HepG2 (cell line): ENCODE measurements at regions not wholly inside any gene's neighbourhood (a gene's known extent, or its start where the extent isn't known, plus 50 kb on each side); places are given as distances from the start of the nearest gene placed in this dataset.
A peak's percentile ranks its signal among the peaks of the same experiment; 100 is the strongest.

Experiments used
- ATAC-seq: fragments of 200-7000 bp; cut with Tn5 transposase; 3 replicates; pipeline ENCODE4 v1.9.1; 2020; ENCODE audit warnings: mild to moderate bottlenecking, moderate library complexity
- BruUV-seq: library from RNA; stranded (reverse); fragments of 400-500 nt; replicated peaks from 2 replicates; lab custom pipeline; 2021; lab: Mats Ljungman, UMichigan
- CTCF ChIA-PET: fragments of 300-600 bp; formaldehyde crosslinking; extraction: SDS; loops from one replicate; lab custom pipeline; 2021; ENCODE audit warnings: low total read pairs, inconsistent platforms, low intra/inter-chr PET ratio; lab: Yijun Ruan, JAX
- POLR2A ChIA-PET: fragments of 350-600 bp; sonication (Branson Sonifier 250); formaldehyde crosslinking; loops from one replicate; lab custom pipeline; 2020; ENCODE audit warnings: antibody characterized with exemption, inconsistent platforms; lab: Yijun Ruan, JAX
- DNase-seq: peaks from one replicate; pipeline ENCODE4 v3.0.0-alpha.2; 2015; ENCODE audit warnings: low spot score
- FAIRE-seq: peaks from 3 replicates; lab custom pipeline; 2011; peaks lifted over from hg19 to GRCh38; lab: Jason Lieb, UNC
- H2AFZ ChIP-seq: one replicate; pipeline ENCODE4 v1.6.1; 2011; ENCODE audit warnings: low read length, inconsistent platforms
- H3K27ac ChIP-seq: fragments of 300-600 bp; 3 replicates; pipeline ENCODE4 v1.8.0; 2011; ENCODE audit warnings: mixed run types, mild to moderate bottlenecking, mixed read lengths, low read length, inconsistent platforms; ENCODE audit not compliant: insufficient read depth; ENCODE audit errors: extremely low read length
- H3K27me3 ChIP-seq, 2 experiments: fragments of 200-600 bp in 1 of 2; 2 replicates in 1 of 2; 3 replicates in 1 of 2; pipeline versions ENCODE4 v1.6.0 to v1.8.0; 2011; ENCODE audit warnings: low read length in 2 of 2, mild to moderate bottlenecking in 2 of 2, moderate library complexity in 2 of 2, inconsistent platforms in 1 of 2; ENCODE audit not compliant: insufficient read depth in 2 of 2, control insufficient read depth in 1 of 2
- H3K36me3 ChIP-seq, 2 experiments: fragments of 200-600 bp in 1 of 2; replicated peaks in 1 of 2; 2 replicates in 1 of 2; 3 replicates in 1 of 2; pipeline versions ENCODE4 v1.5.1 to v1.8.0; 2011; ENCODE audit warnings: low read length in 2 of 2, inconsistent platforms in 1 of 2; ENCODE audit not compliant: insufficient read depth in 2 of 2, control insufficient read depth in 1 of 2
- H3K4me1 ChIP-seq: 2 replicates; pipeline ENCODE4 v1.5.1; 2012; ENCODE audit warnings: low read length, inconsistent platforms; ENCODE audit not compliant: insufficient read depth
- H3K4me2 ChIP-seq: 2 replicates; pipeline ENCODE4 v1.6.0; 2011; ENCODE audit warnings: low read depth, low read length, inconsistent platforms
- H3K4me3 ChIP-seq, 3 experiments: fragments of 200-600 bp in 1 of 3; sonication (generic), shearing (Covaris generic) in 1 of 3; replicated peaks in 1 of 3; 2 replicates each; pipeline ENCODE4 v1.5.1; 2011 to 2016; ENCODE audit warnings: low read length in 3 of 3, inconsistent platforms in 2 of 3, low read depth in 2 of 3, mild to moderate bottlenecking in 2 of 3, control low read depth in 1 of 3, mixed read lengths in 1 of 3; ENCODE audit not compliant: insufficient read depth in 1 of 3
- H3K79me2 ChIP-seq: one replicate; pipeline ENCODE4 v1.6.1; 2011; ENCODE audit warnings: low read length, inconsistent platforms; ENCODE audit not compliant: insufficient read depth
- H3K9ac ChIP-seq: 2 replicates; pipeline ENCODE4 v1.6.0; 2011; ENCODE audit warnings: mild to moderate bottlenecking, low read depth, low read length, inconsistent platforms; ENCODE audit not compliant: insufficient read depth
- H3K9me3 ChIP-seq: 2 replicates; pipeline ENCODE4 v1.5.1; 2012; ENCODE audit warnings: mild to moderate bottlenecking, low read length
- H4K20me1 ChIP-seq: 2 replicates; pipeline ENCODE4 v1.6.0; 2011; ENCODE audit warnings: inconsistent platforms, mild to moderate bottlenecking, low read length, moderate library complexity; ENCODE audit not compliant: insufficient read depth
- AKAP8 ChIP-seq: sonication (generic); formaldehyde crosslinking; IDR thresholded peaks from 2 replicates; pipeline ENCODE4 v1.5.1; 2020; ENCODE audit warnings: mild to moderate bottlenecking, missing genetic modification reagents
- JDP2 ChIP-seq: sonication (generic); formaldehyde crosslinking; IDR thresholded peaks from 2 replicates; pipeline ENCODE4 v1.8.1; 2022; ENCODE audit warnings: missing genetic modification reagents, borderline replicate concordance
- LCORL ChIP-seq, 2 experiments: fragments of 450-650 bp in 1 of 2; sonication (generic) in 1 of 2; formaldehyde crosslinking in 1 of 2; IDR thresholded peaks; 2 replicates each; pipeline versions ENCODE4 v1.5.0 to v1.6.1; 2017 to 2020; ENCODE audit warnings: antibody characterized with exemption in 1 of 2, missing genetic modification reagents in 1 of 2
- MAFF ChIP-seq: IDR thresholded peaks from 2 replicates; pipeline ENCODE4 v1.6.1; 2011; ENCODE audit warnings: low read depth, low read length, improper control_type of control experiment
- MAFK ChIP-seq, 2 experiments: IDR thresholded peaks in 1 of 2; conservative IDR thresholded peaks in 1 of 2; 2 replicates each; pipeline ENCODE4 v1.6.1; 2011; ENCODE audit warnings: improper control_type of control experiment in 2 of 2, low read length in 2 of 2
- NFE2L2 ChIP-seq: fragments of 150-350 bp; IDR thresholded peaks from 2 replicates; pipeline ENCODE4 v1.6.1; 2014; ENCODE audit warnings: low read length
- XBP1 ChIP-seq: sonication (generic); formaldehyde crosslinking; IDR thresholded peaks from 2 replicates; pipeline ENCODE4 v1.5.0; 2020; ENCODE audit warnings: missing genetic modification reagents
- ZFP1 ChIP-seq: IDR thresholded peaks from 2 replicates; pipeline ENCODE4 v1.6.1; 2016
- ZNF253 ChIP-seq: sonication (generic); formaldehyde crosslinking; IDR thresholded peaks from 2 replicates; pipeline ENCODE4 v1.8.0; 2022; ENCODE audit warnings: mild to moderate bottlenecking, missing genetic modification reagents, borderline replicate concordance
- ZNF543 ChIP-seq: sonication (generic); formaldehyde crosslinking; IDR thresholded peaks from 2 replicates; pipeline ENCODE4 v1.4.0; 2020; ENCODE audit warnings: mild to moderate bottlenecking, missing genetic modification reagents
- ZNF800 ChIP-seq: sonication (generic); formaldehyde crosslinking; IDR thresholded peaks from 2 replicates; pipeline ENCODE4 v1.4.0; 2020; ENCODE audit warnings: missing genetic modification reagents
- ZSCAN29 ChIP-seq: sonication (generic); formaldehyde crosslinking; conservative IDR thresholded peaks from 2 replicates; pipeline ENCODE4 v1.4.0; 2020; ENCODE audit warnings: mild to moderate bottlenecking, missing genetic modification reagents
- WGBS: methylation state at CpG from one replicate; pipeline ENCODE4 v1.1.6; 2017; ENCODE audit warnings: low lambda C conversion rate; 5-methylcytosine and 5-hydroxymethylcytosine counted together
- in situ Hi-C: cut with HindIII; loops from 2 replicates; pipeline ENCODE4 v1.10.0; 2017; ENCODE audit warnings: low pct_unique_long_range_greater_than_20kb; ENCODE audit not compliant: extremely low pct_ligation_motif_present
- intact Hi-C: fragments of 100-400 bp; cut with micrococcal nuclease; formaldehyde crosslinking; loops from one replicate; pipeline ENCODE4 v1.10.0; 2022; ENCODE audit not compliant: unreplicated experiment
- TF ChIP-seq, protein P1 (sequence below): sonication (generic); formaldehyde crosslinking; IDR thresholded peaks from 2 replicates; pipeline ENCODE4 v1.8.1; 2022; ENCODE audit warnings: mild to moderate bottlenecking, missing genetic modification reagents

DNA sequence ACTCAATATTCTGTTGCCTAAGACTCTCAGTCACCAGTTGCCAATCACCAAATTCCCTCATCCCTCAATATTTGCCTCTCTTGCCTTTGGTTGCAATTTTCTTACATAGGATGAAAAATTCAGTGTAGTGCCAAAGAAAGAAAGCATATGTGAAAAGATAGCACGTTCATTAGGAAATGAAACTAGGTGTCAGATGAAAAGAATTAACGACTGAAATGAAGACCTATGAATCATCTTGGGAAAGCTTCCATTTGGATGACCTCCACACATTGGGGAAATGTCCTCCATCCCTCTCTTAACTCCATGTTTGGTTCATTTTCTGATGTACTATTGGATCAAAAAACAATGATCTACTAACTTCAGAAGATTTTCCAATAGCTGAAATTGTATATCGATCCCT is 145.1 kb upstream of the MEOX2 start (continued):
- TF ChIP-seq ZNF543 (CRISPR knock-in tag) (no peak), ZSCAN29 (no peak), NFE2L2 (no peak), XBP1 (CRISPR knock-in tag) (no peak), ZNF800 (no peak), LCORL (IDR thresholded peaks at IDR 0.05) (no peak), LCORL (CRISPR knock-in tag; IDR thresholded peaks at IDR 0.05) (no peak), JDP2 (CRISPR knock-in tag) (no peak), AKAP8 (no peak), ZNF253 (no peak), ZFP1 (CRISPR knock-in tag) (no peak)
- TF ChIP-seq, protein P1, sequence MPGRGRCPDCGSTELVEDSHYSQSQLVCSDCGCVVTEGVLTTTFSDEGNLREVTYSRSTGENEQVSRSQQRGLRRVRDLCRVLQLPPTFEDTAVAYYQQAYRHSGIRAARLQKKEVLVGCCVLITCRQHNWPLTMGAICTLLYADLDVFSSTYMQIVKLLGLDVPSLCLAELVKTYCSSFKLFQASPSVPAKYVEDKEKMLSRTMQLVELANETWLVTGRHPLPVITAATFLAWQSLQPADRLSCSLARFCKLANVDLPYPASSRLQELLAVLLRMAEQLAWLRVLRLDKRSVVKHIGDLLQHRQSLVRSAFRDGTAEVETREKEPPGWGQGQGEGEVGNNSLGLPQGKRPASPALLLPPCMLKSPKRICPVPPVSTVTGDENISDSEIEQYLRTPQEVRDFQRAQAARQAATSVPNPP (CRISPR knock-in tag) = no peak

GRCh38 chr7:15829691-15830090 is 143.2 kb upstream of the MEOX2 start:
- H3K36me3 ChIP-seq = no peaks in the 10 kb centered on the region
- no TSS peak for BruUV-seq
- no peak for FAIRE-seq
- no peaks in the 10 kb centered on the region for H3K27me3 ChIP-seq
- CTCF ChIA-PET = no interaction called here
- peak; percentile 37; the same call in 1 of the 2 replicates for TF ChIP-seq MAFF
- peak; percentile 33 to 39; a peak in 3 of 4 replicates for TF ChIP-seq MAFK (conservative IDR thresholded peaks at IDR 0.05 in 1 of 2, IDR thresholded peaks at IDR 0.05 in 1 of 2; ENCODE audit: low read length in 2 of 2)
- TF ChIP-seq ZFP1 (CRISPR knock-in tag) = no peak
- TF ChIP-seq, all 625 proteins: peak for 2
- Histone ChIP-seq H3K79me2 (no peaks in the 10 kb centered on the region), H3K9ac (no peak overlapping the region), H3K4me1 (no peaks in the 10 kb centered on the region), H3K27ac (no peak overlapping the region), H3K4me2 (no peak overlapping the region), H3K4me3 (no peak overlapping the region), H2AFZ (no peak overlapping the region), H4K20me1 (no peaks in the 10 kb centered on the region), H3K9me3 (peaks cover 16% of the 10 kb centered on the region)
- POLR2A ChIA-PET = no interaction called here
- intact Hi-C loops = no loop called here
- DNase-seq = no peak
- ATAC-seq = no peak
- 0% methylated on average over 3 of the region's 3 CpGs for WGBS
- in situ Hi-C loops = no loop called here
